ENCODE measurements at regions not wholly inside any gene's neighbourhood (a gene's known extent, or its start where the extent isn't known, plus 50 kb on each side); places are given as distances from the start of the nearest gene placed in this dataset.

DNA sequence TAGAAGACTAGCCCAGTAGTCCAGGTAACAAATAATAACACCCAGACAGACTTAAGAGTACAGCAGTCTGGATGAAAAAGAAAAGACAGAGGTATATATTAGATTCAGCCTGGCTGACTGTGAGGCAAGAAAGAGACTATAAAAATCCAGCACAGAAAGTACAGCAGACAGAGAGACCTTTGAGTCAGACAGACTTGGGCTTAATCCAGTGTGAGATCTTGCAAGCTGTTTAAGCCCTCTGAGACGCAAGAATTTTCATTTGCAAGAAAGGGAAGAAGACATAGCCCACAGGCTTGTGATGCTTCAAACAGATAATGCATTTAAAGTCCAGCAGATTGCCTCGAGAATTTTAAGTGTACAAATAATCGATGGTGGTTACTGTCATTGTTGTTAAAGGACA lies 471.4 kb downstream of the LIG4 start:
- no peak for DNase-seq (ENCODE audit: low spot score)

DNA sequence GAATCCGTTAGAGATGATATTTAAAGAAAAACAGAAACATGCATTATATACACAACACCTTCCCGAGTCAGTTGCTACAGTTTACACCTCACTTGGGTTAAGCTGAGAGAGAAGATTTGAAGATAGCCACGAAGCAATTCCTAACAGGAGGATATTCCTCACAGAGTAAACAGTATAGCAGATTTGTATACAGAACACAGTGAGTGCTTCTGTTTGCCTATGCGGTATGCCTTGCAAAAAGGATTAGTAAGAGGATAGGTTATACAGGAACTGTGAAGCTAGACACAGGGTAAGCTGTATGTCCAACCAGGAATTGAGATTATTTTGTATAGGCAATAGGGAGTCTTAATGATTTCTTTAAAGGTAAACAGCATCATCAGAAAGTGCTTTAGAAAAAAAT lies 471.8 kb downstream of the LIG4 start:
- DNase-seq (ENCODE audit: low spot score) = no peak

DNA sequence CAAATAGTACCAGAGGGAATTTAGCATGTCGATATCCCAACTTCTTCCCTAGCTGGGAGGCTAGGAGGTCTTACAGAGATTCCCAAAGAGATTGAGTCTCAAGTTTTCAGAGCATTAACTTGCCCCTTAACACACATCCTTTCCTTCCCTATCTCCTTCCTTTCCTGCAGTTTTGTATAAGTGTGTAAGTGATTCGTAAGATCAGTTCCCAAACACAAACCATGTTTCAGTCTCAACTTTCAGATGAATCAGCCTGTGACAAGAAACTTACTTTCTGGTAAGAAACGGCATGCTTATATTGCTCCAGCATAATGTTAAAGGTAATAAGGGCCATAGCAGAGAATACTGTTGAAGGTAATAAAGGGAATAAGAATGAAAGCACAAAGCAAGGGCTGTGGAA lies 472.2 kb downstream of the LIG4 start:
- DNase-seq (ENCODE audit: low spot score) = no peak

DNA sequence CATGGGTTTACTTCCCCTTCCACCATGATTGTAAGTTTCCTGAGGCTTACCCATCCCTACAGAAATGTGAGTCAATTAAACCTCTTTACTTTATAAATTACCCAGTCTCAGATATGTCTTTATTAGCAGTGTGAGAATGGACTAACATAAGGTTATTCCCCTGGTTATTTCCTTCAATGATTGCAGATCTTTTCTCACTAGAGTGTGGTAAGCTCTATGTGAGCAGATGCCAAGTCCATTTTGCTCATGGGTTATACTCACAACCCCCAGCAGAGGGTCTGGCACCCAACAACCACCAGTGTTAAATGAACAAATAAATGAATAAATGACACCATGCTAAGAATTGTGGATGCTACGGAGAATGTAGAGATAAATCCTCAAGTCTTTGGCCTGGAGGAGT lies 472.8 kb downstream of the LIG4 start:
- no peak for DNase-seq (ENCODE audit: low spot score)

DNA sequence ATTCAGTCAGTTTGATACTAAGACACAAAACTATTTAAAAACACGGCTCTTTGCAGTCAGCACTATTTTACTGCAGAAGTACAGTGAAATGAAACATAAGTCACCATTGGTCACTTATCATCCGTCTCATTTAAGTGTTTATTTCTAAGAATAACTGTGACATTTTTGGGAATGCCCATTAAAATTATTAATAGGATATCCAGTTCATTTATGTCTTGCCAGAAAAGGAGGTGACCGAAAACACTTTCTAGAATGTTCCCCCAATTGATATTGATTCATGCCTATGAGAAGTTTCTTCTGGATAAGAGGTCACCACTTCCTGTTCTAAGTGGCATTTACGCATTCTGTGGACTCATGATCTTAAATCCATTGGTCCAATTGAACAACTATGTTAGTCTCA lies 477.3 kb downstream of the LIG4 start:
- DNase-seq (ENCODE audit: low spot score) = no peak

DNA sequence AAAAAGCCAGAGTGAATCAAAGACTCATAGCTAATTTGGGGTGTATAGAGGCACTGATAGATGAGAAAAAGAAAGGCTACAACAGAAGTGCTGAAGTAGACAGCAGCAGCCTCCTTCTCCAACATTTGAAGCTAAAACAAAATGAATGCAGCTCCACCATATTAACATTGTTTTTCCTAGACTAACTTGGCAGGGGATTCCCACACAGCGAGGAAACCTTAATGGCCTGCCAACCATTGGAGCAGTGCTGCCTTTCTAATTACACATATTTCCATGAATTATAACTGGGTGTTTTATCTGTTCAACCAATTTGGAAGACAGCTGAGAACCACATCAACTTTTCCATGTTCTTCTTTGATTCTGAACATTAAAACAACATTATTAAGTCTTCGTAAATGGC lies 478.6 kb downstream of the LIG4 start:
- peak; percentile 7 for DNase-seq (ENCODE audit: low spot score)

DNA sequence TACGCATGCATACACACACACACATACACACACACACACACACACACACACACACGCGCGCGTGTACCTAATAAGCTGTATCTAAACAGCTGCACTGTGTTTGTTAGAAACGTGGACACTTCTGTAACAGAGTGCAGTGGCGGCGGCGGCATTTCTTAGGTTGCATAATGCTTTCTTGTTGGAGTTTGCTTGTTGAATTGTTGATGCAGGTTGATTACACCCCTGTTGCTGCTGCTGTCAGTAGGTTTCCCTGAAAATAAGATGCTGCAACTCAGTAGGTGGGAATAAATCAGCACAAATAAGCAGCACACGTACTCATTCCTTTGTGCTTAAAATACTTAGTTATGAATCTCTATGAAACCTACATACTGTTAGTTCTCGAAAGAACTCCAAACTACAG lies 479.2 kb downstream of the LIG4 start:
- DNase-seq (ENCODE audit: low spot score) = no peak

DNA sequence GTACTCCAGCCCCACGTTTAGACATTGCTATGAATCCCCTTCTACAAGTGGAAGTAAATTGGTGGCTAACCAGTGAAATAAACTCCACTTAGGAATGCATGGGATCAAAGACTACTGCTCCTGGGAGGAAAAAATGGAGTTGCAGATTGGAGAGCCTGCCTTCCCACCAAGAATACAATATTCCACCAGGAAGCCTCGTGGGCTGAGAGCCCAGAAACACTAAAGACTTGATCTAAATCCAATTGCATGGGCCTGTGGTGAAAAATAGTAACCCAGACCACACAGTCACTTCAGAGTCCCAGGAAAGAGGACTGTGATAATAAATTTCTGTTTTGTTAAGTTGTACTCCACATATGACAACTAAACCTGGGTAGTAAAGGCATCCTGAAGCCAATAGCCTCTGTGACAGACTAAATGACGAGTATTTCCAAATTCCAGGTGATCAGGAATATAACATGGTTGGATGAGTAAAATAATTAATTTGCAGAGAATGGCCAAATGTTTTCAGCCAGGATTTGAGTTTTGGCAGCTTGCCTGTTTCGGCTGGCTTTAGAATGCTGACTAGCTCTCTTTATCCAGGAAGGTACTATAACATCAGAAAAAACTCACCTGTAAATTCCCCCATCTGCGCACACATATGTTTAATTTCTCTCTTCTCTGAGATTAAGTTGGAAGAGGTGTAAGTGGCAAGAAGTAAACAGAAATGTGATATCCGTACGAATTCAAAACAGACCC lies 480.3 kb downstream of the LIG4 start:
- no peak for DNase-seq (ENCODE audit: low spot score)

DNA sequence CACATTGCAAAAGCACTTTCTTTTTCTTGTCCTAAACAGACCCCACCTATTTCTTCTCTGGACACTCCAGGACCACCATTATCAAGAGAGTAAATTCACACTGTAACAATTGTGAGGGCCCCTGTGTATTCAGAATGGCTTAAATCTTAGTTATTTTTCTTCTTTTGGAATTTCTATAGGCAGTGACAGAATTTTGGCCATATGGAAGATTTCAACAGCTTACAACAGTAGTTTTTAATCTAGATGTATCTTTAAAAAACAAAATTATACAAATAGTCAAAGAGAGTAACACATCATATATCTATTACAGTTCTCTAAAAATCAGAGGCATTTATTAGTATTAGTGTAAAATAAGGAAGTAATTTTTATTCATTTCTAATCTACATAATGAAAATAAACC lies 482.1 kb downstream of the LIG4 start:
- DNase-seq (ENCODE audit: low spot score) = no peak

DNA sequence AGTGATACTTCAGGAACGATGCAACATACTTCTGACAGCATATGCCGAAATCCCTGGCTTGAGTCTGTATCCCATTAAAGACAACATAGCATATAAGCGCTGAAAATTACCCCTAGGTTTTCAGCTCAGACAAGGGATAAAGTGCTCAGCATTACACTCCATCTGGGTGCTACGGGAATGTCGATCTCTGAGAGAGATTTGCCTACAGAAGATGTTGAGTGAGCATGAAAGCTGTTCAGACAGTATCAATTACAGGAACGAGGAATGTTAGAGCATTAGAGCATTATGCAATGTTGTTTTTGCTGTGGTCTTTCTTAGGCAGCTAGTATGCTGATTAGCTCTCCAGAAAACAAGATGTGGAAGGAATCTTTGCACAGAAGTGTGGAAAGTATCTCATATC lies 484.5 kb downstream of the LIG4 start:
- no peak for DNase-seq (ENCODE audit: low spot score)

DNA sequence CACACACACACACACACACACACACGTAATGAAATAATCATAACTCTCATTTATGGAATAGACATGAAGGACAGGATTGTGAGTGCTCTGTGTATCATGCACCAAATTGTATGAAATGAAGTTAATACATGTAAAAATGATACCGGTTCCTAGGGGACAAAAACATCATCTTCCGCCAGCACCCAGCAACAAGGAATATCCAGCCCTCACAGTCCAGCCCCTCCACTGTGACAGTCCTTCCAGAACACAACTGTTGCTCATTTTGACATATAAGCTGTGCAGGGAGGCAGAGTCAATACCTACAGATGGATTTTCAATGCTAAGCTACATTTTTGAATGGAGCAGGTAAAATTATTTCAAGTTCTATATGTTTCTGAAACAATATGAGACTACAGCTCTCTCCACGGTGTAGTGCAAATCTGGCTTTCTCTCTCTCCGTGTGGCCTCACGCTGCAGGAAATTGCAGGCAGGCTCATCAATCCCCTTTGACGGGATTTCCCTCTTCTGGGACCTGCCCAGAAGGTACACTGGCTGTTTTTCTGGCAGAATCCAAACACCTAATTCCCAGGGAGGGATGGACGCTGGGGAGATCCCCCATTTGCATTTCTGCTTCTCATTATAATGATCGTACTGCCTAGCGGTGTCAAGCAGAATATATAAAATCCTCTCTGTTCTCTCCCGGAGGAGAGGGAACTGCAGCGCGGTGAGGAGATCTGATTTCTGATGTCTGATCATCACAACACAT lies 494.0 kb downstream of the LIG4 start:
- no peak for DNase-seq (ENCODE audit: low spot score)

DNA sequence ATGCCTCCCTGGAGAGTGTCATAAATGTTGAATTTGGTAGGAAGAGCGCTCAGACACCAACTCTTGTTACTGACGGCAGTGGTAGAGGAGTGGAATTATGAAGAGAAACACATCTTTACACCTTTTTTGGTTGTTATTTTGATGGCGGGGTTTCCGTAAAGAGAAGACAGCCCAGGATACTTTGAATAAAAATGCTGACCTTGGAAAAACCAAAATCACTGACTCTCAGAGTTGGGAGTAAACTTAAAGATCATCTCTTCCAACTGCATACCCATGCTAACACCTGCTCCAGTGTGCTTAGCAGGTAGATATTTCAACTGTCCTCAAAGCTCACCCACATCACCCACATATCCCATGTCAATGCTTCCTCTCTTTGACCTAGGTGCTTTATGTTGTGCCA lies 498.6 kb downstream of the LIG4 start:
- no peak for DNase-seq (ENCODE audit: low spot score)

DNA sequence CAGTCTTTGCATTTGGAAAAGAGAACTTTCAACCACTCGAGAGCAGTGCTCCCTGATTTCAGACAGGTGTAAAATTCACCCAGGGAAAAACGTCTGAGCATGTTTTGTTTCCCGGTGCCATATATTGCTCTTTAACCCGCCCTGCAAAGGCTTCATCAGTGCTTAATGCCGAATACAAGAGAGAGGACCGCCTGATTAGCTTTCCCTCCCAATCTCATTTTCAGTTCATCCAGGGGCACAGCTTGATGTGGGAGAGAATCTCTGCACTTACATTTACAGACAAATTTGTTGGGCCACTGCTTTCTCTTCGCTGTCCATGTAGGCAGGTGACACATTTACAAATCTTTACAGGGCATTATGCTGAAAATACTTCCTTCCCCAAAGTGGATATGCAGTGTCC lies 499.1 kb downstream of the LIG4 start:
- DNase-seq (ENCODE audit: low spot score) = no peak

DNA sequence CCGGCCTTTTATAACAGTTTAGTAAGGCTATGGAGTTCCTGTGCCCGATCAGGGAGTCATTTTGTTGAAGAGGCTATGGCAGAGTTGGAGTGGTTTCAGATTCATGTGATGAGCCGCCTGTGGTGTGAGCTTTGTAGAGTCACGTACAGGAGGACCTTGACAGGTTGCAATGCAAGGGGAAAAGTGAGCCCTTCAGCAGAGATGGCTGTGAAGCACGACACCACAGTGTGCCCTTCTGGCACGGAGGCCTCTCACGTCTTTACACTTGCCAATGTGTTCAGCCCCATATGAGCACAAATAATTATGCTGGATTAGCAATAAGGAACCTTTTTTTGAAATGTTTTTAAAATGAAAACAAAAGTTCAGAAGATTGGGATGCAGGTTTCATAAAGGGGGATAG lies 499.8 kb downstream of the LIG4 start:
- DNase-seq (ENCODE audit: low spot score) = no peak

DNA sequence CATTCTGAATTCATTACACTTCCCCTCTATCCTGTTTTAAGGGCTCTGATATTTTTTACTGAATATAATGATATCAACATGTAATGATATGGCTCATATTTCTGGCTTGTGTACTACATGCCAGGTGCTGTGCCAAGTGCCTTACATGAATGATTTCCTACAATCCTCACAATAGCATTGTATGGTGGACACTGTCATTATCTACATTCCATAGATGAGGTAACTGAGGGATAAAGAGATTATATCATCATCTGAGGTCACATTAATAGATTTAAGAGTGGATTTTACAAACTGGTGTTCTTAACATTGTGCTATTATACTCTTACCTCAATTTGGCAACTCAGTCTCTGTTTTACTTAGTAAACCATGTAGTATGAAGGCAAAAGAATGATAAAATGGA lies 502.0 kb downstream of the LIG4 start:
- DNase-seq (ENCODE audit: low spot score) = no peak

DNA sequence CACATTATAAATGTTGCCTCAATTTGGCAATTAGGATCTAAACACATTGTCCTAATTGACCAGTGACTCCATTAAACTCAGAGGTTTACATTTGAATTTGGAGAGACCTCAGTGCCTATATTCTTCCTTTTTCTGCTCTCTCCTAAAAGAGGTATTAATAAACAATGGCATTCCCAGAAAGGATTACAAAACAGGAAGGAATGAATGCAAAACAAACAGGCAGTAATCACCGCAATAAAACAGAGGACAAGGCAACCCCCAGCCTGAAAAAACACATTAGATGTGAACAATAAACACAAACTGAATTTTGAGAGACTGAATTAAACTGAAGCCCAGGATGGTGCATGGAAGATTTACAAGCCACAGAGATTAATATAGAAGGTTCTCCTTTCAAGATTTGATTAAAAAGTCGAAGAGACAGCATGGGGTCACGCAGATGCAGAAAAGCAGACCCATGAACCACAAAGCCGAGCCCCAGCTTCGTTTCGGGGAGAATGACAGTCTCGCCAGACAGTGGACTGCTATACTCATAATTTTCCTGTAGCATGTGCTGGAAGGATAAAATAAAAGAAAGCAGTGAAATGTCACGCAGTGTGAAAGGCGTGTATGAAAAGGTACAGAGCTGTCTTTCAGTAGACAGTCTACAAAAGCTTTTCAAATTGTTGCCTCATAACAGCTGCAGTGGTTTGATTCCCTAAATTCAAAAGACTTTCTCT lies 503.0 kb downstream of the LIG4 start:
- DNase-seq (ENCODE audit: low spot score) = no peak

DNA sequence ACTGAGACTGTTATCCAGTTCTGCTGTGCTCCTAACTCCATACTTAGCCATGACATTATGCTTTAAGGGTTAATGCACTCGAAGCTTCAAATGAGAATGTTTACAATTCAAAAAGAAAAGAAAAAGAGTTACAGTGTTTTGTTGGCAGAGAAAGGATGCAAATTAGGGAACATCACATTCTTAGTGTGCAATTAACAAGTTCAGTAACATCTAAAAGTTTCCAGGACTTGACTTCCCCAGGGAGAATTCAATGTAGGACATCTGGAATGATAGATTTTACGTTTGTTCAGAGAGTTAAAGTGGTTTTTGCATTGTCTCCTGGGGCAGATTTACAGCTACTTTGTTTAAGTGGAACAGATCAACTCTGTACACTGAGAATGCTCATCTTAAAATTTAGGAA lies 525.2 kb downstream of the LIG4 start:
- no peak for DNase-seq (ENCODE audit: low spot score)

DNA sequence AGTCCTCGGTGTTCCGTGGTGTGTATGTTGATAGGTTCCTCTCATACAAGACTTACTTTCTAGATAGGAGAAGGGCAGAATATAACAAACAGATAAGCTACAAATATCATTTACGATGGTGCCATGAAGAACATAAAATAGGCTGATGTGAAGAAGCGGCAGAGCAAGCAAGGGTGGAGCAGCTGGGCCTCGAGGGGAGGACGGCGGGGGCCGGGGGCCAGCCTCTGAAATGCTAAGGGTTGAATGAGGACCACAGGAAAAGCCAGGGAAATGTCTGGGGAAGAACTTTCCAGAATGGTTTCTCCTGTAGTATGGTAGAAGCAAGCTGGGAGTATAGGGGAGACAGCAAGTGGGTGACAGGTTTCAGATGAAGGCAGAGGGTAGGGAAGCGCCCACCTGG lies 529.5 kb downstream of the LIG4 start:
- no peak for DNase-seq (ENCODE audit: low spot score)

DNA sequence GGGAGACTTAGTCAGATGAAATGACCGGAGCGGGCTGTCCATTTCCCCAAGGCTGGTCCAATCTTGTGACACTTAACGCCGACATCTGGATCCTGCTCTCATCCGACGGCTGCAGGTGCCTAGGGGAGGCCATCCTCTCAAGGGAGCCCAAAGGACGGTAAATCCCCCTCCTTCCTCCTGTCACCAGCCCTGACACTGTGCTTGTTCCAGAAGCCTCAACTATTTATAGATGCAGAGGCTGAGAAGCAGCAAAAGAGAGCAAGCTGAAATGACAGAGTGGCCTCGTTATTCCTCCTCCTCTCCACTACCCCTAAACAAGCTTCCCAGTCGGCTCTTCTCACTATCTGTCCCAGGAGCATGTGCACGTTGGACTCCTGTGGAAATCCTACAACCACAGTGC lies 533.7 kb downstream of the LIG4 start:
- no peak for DNase-seq (ENCODE audit: low spot score)

DNA sequence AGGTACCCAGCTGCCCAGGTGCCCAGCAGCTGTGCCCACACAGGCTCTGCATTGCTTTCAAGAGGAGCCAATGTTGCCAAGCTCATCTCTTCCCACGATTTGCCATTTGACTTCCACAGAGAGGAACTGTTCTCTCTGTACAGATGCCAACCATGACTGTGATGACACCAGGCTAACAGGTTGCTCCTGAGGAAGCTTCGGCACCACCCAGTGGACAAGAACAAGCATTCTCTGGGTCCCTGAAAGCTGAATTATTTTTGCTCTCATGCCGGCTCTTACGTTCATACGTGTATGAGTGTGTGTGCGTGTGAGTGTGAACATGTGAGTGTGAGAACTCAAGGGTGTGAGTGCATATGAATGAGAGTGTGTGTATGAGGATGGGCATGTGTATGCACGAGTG lies 535.2 kb downstream of the LIG4 start:
- no peak for DNase-seq (ENCODE audit: low spot score)

DNA sequence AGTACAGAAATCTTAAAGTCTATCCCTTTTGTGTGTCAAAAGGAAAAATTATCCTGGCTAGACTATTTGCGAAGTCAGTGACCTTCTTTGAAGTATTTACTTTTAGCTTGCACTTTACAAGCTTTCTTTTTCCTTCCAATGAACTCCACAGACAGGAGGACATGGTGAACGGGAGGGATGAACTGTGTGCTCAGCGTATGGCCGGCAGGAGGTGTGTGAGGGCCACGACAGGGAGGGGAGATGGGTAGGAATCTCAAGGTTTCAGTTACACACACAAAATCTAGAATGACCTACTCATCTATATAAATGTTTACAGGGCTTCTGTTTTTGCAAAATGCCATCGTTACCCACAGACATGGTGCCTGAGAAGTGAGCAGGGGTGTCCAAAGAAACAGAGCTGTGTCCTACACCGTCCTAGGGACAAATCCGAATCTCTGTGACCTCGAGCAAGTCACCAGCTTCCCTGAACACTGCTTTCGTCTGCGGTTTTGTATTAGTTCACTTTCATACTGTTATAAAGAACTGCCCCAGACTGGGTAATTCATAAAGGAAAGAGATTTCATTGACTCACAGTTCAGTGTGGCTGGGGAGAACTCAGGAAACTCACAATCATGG lies 537.2 kb downstream of the LIG4 start:
- no peak for DNase-seq (ENCODE audit: low spot score)

DNA sequence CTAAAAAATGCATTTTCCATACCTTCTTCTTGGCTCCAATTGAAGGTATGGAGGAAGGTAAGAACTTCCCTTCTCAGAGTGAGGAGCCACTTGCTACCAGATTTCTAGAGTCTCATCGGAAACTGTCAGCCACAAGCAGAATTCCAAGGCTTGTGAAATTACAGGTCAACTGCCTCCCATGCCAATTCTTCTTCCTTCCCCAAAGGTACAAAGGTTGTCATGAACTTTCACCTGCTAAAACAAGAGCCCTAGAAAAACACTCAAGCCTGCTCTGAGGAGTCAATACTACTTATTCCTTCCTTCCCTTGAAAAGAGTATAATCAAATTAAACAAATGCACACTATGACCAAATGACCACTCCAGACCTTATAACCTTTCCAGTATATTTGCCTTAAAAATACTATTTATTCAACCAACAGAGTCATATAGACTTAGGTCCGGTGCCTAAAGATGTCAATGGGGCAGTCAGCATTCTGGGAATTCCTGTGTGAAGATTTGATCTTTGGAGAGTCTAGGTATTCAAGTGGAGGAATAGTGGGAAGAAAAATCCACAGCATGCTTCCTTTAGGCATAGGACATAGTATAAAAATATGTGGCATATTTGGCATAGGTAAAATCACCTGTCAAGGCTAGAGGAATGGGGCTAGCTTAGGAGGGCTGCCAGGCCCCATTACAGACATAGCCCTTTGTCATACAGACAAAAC lies 539.3 kb downstream of the LIG4 start:
- no peak for DNase-seq (ENCODE audit: low spot score)

Data from globus pallidus (tissue), 1 donor.